GM12873 (cell line): ENCODE measurements at regions not wholly inside any gene's neighbourhood (a gene's known extent, or its start where the extent isn't known, plus 50 kb on each side); places are given as distances from the start of the nearest gene placed in this dataset.

ENCODE experiments used
- CTCF ChIP-seq: IDR thresholded peaks from 2 replicates; pipeline ENCODE4 v1.5.1; 2012; ENCODE audit warnings: low read depth, mild to moderate bottlenecking, moderate library complexity, low read length, control low read depth; ENCODE audit not compliant: insufficient read depth; ENCODE audit errors: missing control alignments

GRCh38 chr1:14522926-14523241 lies 75.6 kb upstream of the KAZN start:
- no peak for TF ChIP-seq CTCF

GRCh38 chr1:14524826-14525636 lies 73.5 kb upstream of the KAZN start:
- TF ChIP-seq CTCF, result no peak

GRCh38 chr1:14529475-14529874 lies 69.0 kb upstream of the KAZN start:
- TF ChIP-seq CTCF, result no peak

GRCh38 chr1:14531519-14531918 lies 67.0 kb upstream of the KAZN start:
- TF ChIP-seq CTCF, result no peak

GRCh38 chr1:14535619-14536355 lies 62.7 kb upstream of the KAZN start:
- no peak for TF ChIP-seq CTCF

- TF ChIP-seq CTCF, result peak; percentile 37
Observed at GRCh38 chr1:14538335-14538734, 60.1 kb upstream of the KAZN start.

- TF ChIP-seq CTCF, result no peak
Observed at GRCh38 chr1:14539309-14539708, 59.2 kb upstream of the KAZN start.
